ENCODE measurements at regions not wholly inside any gene's neighbourhood (a gene's known extent, or its start where the extent isn't known, plus 50 kb on each side); places are given as distances from the start of the nearest gene placed in this dataset.
A peak's percentile ranks its signal among the peaks of the same experiment; 100 is the strongest.

- TF ChIP-seq CTCF (IDR thresholded peaks at IDR 0.05; ENCODE audit: extremely low read depth, insufficient read depth, missing control alignments): no peak
- in situ Hi-C loops (cut with MboI; ENCODE audit: low pct_unique_long_range_greater_than_20kb, low sequenced_read_pairs, unreplicated experiment): no loop called here
- no peak for DNase-seq (ENCODE audit: low spot score)
These were observed 234.4 kb upstream of the PMFBP1 start for GRCh38 chr16:72406390-72406789.

- no peak for TF ChIP-seq CTCF (IDR thresholded peaks at IDR 0.05; ENCODE audit: extremely low read depth, insufficient read depth, missing control alignments)
- in situ Hi-C loops (cut with MboI; ENCODE audit: low pct_unique_long_range_greater_than_20kb, low sequenced_read_pairs, unreplicated experiment): no loop called here
These were observed 232.3 kb upstream of the PMFBP1 start for GRCh38 chr16:72404299-72404698.

GRCh38 chr16:72401084-72401361 lies 229.1 kb upstream of the PMFBP1 start:
- in situ Hi-C loops (cut with MboI; ENCODE audit: low pct_unique_long_range_greater_than_20kb, low sequenced_read_pairs, unreplicated experiment): no loop called here
- TF ChIP-seq CTCF (IDR thresholded peaks at IDR 0.05; ENCODE audit: extremely low read depth, insufficient read depth, missing control alignments): no peak
- DNase-seq (ENCODE audit: low spot score): no peak

More at GRCh38 chr16:72404299-72404698, 232.3 kb upstream of the PMFBP1 start:
- DNase-seq (ENCODE audit: low spot score): no peak

GRCh38 chr16:72400257-72401083 lies 228.5 kb upstream of the PMFBP1 start:
- in situ Hi-C loops (cut with MboI; ENCODE audit: low pct_unique_long_range_greater_than_20kb, low sequenced_read_pairs, unreplicated experiment): no loop called here
- peak; percentile 48 for DNase-seq (ENCODE audit: low spot score)
- peak; percentile 56 for TF ChIP-seq CTCF (IDR thresholded peaks at IDR 0.05; ENCODE audit: extremely low read depth, insufficient read depth, missing control alignments)

- no peak for DNase-seq (ENCODE audit: low spot score)
- no peak for TF ChIP-seq CTCF (IDR thresholded peaks at IDR 0.05; ENCODE audit: extremely low read depth, insufficient read depth, missing control alignments)
- in situ Hi-C loops (cut with MboI; ENCODE audit: low pct_unique_long_range_greater_than_20kb, low sequenced_read_pairs, unreplicated experiment): no loop called here
These were observed 227.9 kb upstream of the PMFBP1 start for GRCh38 chr16:72399811-72400210.

GRCh38 chr16:72397876-72398275 lies 225.9 kb upstream of the PMFBP1 start:
- no peak for TF ChIP-seq CTCF (IDR thresholded peaks at IDR 0.05; ENCODE audit: extremely low read depth, insufficient read depth, missing control alignments)
- no peak for DNase-seq (ENCODE audit: low spot score)
- in situ Hi-C loops (cut with MboI; ENCODE audit: low pct_unique_long_range_greater_than_20kb, low sequenced_read_pairs, unreplicated experiment): no loop called here

Data from GM13977 (cell line).